IMR-90 (cell line): ENCODE measurements at regions not wholly inside any gene's neighbourhood (a gene's known extent, or its start where the extent isn't known, plus 50 kb on each side); places are given as distances from the start of the nearest gene placed in this dataset.

ENCODE experiments used
- ATAC-seq: fragments of 200-7000 bp; cut with Tn5 transposase; 2 replicates; pipeline ENCODE4 v1.9.1; 2020; ENCODE audit warnings: low read depth, mild to moderate bottlenecking, moderate library complexity
- BruUV-seq: library from RNA; stranded (reverse); fragments of 400-500 nt; replicated peaks from 2 replicates; lab custom pipeline; 2021; lab: Mats Ljungman, UMichigan
- CTCF ChIA-PET: fragments of 300-600 bp; formaldehyde crosslinking; extraction: SDS; loops from one replicate; lab custom pipeline; 2021; ENCODE audit warnings: antibody characterized with exemption; lab: Yijun Ruan, JAX
- POLR2A ChIA-PET: fragments of 300-600 bp; sonication (Branson Sonifier 250); formaldehyde crosslinking; loops from one replicate; lab custom pipeline; 2022; ENCODE audit warnings: antibody characterized with exemption; ENCODE audit not compliant: unreplicated experiment; lab: Charles Lee
- DNase-seq: peaks from one replicate; pipeline ENCODE4 v3.0.0; 2013
- H2AFZ ChIP-seq: replicated peaks from 2 replicates; pipeline ENCODE3; 2013; ENCODE audit warnings: low read length, mild to moderate bottlenecking; ENCODE audit not compliant: poor library complexity
- H2AK5ac ChIP-seq: 2 replicates; pipeline ENCODE4 v1.6.1; 2013; ENCODE audit warnings: low read depth, low read length, inconsistent platforms
- H2AK9ac ChIP-seq: replicated peaks from 2 replicates; pipeline ENCODE3; 2013; ENCODE audit warnings: mild to moderate bottlenecking, low read depth, low read length, moderate library complexity; ENCODE audit not compliant: poor library complexity
- H2BK120ac ChIP-seq: 2 replicates; pipeline ENCODE4 v1.6.1; 2013; ENCODE audit warnings: low read depth, low read length, inconsistent platforms
- H2BK15ac ChIP-seq: 3 replicates; pipeline ENCODE4 v1.6.1; 2013; ENCODE audit warnings: low read depth, low read length, inconsistent platforms
- H2BK20ac ChIP-seq: 2 replicates; pipeline ENCODE4 v1.6.1; 2013; ENCODE audit warnings: low read depth, mild to moderate bottlenecking, inconsistent platforms, low read length, moderate library complexity
- H2BK5ac ChIP-seq: 2 replicates; pipeline ENCODE4 v1.6.1; 2013; ENCODE audit warnings: mild to moderate bottlenecking, low read depth, low read length, inconsistent platforms; ENCODE audit not compliant: poor library complexity, severe bottlenecking
- H3K14ac ChIP-seq: replicated peaks from 2 replicates; pipeline ENCODE4 v1.6.1; 2013; ENCODE audit warnings: low read depth, low read length, inconsistent platforms
- H3K18ac ChIP-seq: 2 replicates; pipeline ENCODE4 v1.6.1; 2013; ENCODE audit warnings: low read depth, low read length, control low read depth
- H3K23ac ChIP-seq: 2 replicates; pipeline ENCODE4 v1.6.1; 2013; ENCODE audit warnings: low read depth, low read length, inconsistent platforms
- H3K27ac ChIP-seq: 2 replicates; pipeline ENCODE4 v1.5.1; 2013; ENCODE audit warnings: mild to moderate bottlenecking, control low read depth, low read length; ENCODE audit not compliant: insufficient read depth
- H3K27me3 ChIP-seq: 2 replicates; pipeline ENCODE4 v1.6.1; 2013; ENCODE audit warnings: low read length; ENCODE audit not compliant: control insufficient read depth, insufficient read depth
- H3K36me3 ChIP-seq: 2 replicates; pipeline ENCODE4 v1.6.1; 2013; ENCODE audit warnings: low read length, mixed read lengths; ENCODE audit not compliant: control insufficient read depth, insufficient read depth
- H3K4ac ChIP-seq: 2 replicates; pipeline ENCODE4 v1.6.1; 2013; ENCODE audit warnings: low read depth, low read length, inconsistent platforms
- H3K4me1 ChIP-seq: 2 replicates; pipeline ENCODE4 v1.6.1; 2013; ENCODE audit warnings: low read length, mixed read lengths; ENCODE audit not compliant: control insufficient read depth, insufficient read depth
- H3K4me2 ChIP-seq: 2 replicates; pipeline ENCODE4 v1.6.1; 2013; ENCODE audit warnings: low read depth, mild to moderate bottlenecking, control low read depth, low read length, moderate library complexity
- H3K4me3 ChIP-seq: 2 replicates; pipeline ENCODE4 v1.5.1; 2013; ENCODE audit warnings: low read depth, mild to moderate bottlenecking, control low read depth, low read length, moderate library complexity; ENCODE audit not compliant: insufficient read depth
- H3K56ac ChIP-seq: 2 replicates; pipeline ENCODE4 v1.6.1; 2013; ENCODE audit warnings: low read length, inconsistent platforms; ENCODE audit not compliant: insufficient read depth; ENCODE audit errors: extremely low read depth
- H3K79me1 ChIP-seq, 2 experiments: 2 replicates each; pipeline ENCODE4 v1.6.1; 2013; ENCODE audit warnings: low read length in 2 of 2, inconsistent platforms in 1 of 2, low read depth in 1 of 2
- H3K9ac ChIP-seq: 2 replicates; pipeline ENCODE4 v1.6.1; 2013; ENCODE audit warnings: low read depth, low read length, control low read depth
- H3K9me1 ChIP-seq: 2 replicates; pipeline ENCODE4 v1.6.1; 2013; ENCODE audit warnings: low read length, inconsistent platforms; ENCODE audit not compliant: insufficient read depth
- H3K9me3 ChIP-seq: 2 replicates; pipeline ENCODE4 v1.6.1; 2013; ENCODE audit warnings: low read length; ENCODE audit not compliant: control insufficient read depth, insufficient read depth
- H4K20me1 ChIP-seq: 2 replicates; pipeline ENCODE4 v1.6.1; 2013; ENCODE audit warnings: low read length, inconsistent platforms; ENCODE audit not compliant: insufficient read depth
- H4K5ac ChIP-seq: 2 replicates; pipeline ENCODE4 v1.6.1; 2013; ENCODE audit warnings: mild to moderate bottlenecking, low read depth, low read length, control low read depth
- H4K8ac ChIP-seq, 2 experiments: 2 replicates each; pipeline ENCODE4 v1.6.1; 2013; ENCODE audit warnings: low read depth in 2 of 2, low read length in 2 of 2, control low read depth in 1 of 2, inconsistent platforms in 1 of 2
- H4K91ac ChIP-seq: 2 replicates; pipeline ENCODE4 v1.6.1; 2013; ENCODE audit warnings: low read depth, low read length, inconsistent platforms; ENCODE audit not compliant: insufficient read depth
- BHLHE40 ChIP-seq: fragments of 150-350 bp; IDR thresholded peaks from 2 replicates; pipeline ENCODE4 v1.6.1; 2016; ENCODE audit warnings: mild to moderate bottlenecking, low read depth, low read length
- CEBPB ChIP-seq: IDR thresholded peaks from 2 replicates; pipeline ENCODE4 v1.6.1; 2012; ENCODE audit warnings: low read depth, low read length, improper control_type of control experiment
- ELK1 ChIP-seq: fragments of 150-350 bp; IDR thresholded peaks from 2 replicates; pipeline ENCODE4 v1.6.1; 2016; ENCODE audit warnings: low read depth, mild to moderate bottlenecking, low read length, moderate library complexity, borderline replicate concordance
- MAZ ChIP-seq: IDR thresholded peaks from 2 replicates; pipeline ENCODE4 v1.6.1; 2012; ENCODE audit warnings: low read depth, mild to moderate bottlenecking, low read length, improper control_type of control experiment, moderate library complexity, borderline replicate concordance
- MXI1 ChIP-seq: IDR thresholded peaks from 2 replicates; pipeline ENCODE4 v1.6.1; 2012; ENCODE audit warnings: low read depth, mild to moderate bottlenecking, low read length, moderate library complexity, borderline replicate concordance
- RCOR1 ChIP-seq: IDR thresholded peaks from 2 replicates; pipeline ENCODE4 v1.6.1; 2012; ENCODE audit warnings: mild to moderate bottlenecking, low read length, improper control_type of control experiment; ENCODE audit not compliant: insufficient replicate concordance
- SMC3 ChIP-seq: fragments of 150-350 bp; IDR thresholded peaks from 2 replicates; pipeline ENCODE4 v1.6.1; 2016; ENCODE audit warnings: low read depth, mild to moderate bottlenecking, antibody characterized with exemption, low read length, moderate library complexity
- dilution Hi-C: fragments of 300-500 bp; cut with HindIII; formaldehyde crosslinking; loops from one replicate; pipeline ENCODE4 v1.14.3; 2018; ENCODE audit warnings: low sequenced_read_pairs; ENCODE audit not compliant: unreplicated experiment
- in situ Hi-C: fragments of 300-500 bp; cut with MboI; formaldehyde crosslinking; loops from 3 replicates; pipeline ENCODE4 v1.14.3; 2019; ENCODE audit warnings: low sequenced_read_pairs, inconsistent platforms, mixed read lengths
- intact Hi-C: fragments of 100-400 bp; cut with micrococcal nuclease; formaldehyde crosslinking; loops from 2 replicates; pipeline ENCODE4 v1.10.0; 2022

- peak; percentile 15 for DNase-seq
- no peak overlapping the region for H2BK15ac ChIP-seq
These were observed 569.1 kb downstream of the KCTD12 start for GRCh38 chr13:76316998-76317527.

More at GRCh38 chr13:76316998-76317527, 569.1 kb downstream of the KCTD12 start:
- no peak overlapping the region for H2BK20ac ChIP-seq
- H4K8ac ChIP-seq = no peak overlapping the region
- H3K14ac ChIP-seq = no peak overlapping the region
- dilution Hi-C loops = no loop called here
- no peak overlapping the region for H3K4me3 ChIP-seq
- TF ChIP-seq CEBPB = no peak
- TF ChIP-seq MAZ = no peak
- TF ChIP-seq BHLHE40 = no peak
- no peak for TF ChIP-seq ELK1
- no peak for TF ChIP-seq SMC3
- no peak for TF ChIP-seq MXI1
- no peak for TF ChIP-seq RCOR1
- no peak overlapping the region for H2BK120ac ChIP-seq
- no peak overlapping the region for H2BK5ac ChIP-seq
- H3K9ac ChIP-seq = no peak overlapping the region
- H2AK5ac ChIP-seq = no peak overlapping the region
- no peaks in the 10 kb centered on the region for H3K9me1 ChIP-seq
- ChIA-PET CTCF (no interaction called here), POLR2A (no interaction called here)
- no peak overlapping the region; the same call in 1 of the 2 replicates for H3K18ac ChIP-seq
- no peak overlapping the region for H2AK9ac ChIP-seq
- no peak overlapping the region for H3K23ac ChIP-seq
- intact Hi-C loops = no loop called here
- no peaks in the 10 kb centered on the region for H4K20me1 ChIP-seq
- H2AFZ ChIP-seq = no peak overlapping the region
- H3K4ac ChIP-seq = no peak overlapping the region
- H3K56ac ChIP-seq = no peak overlapping the region
- no peaks in the 10 kb centered on the region for H3K27me3 ChIP-seq
- H3K36me3 ChIP-seq = no peaks in the 10 kb centered on the region
- ATAC-seq = no peak
- H3K9me3 ChIP-seq = no peaks in the 10 kb centered on the region
- H3K4me1 ChIP-seq = peaks cover 3% of the 10 kb centered on the region; the same call in 1 of the 2 replicates
- no peak overlapping the region for H4K5ac ChIP-seq
- H3K79me1 ChIP-seq = no peaks in the 10 kb centered on the region
- BruUV-seq = no TSS peak
- H4K91ac ChIP-seq = no peak overlapping the region
- no peak overlapping the region for H3K27ac ChIP-seq
- in situ Hi-C loops = no loop called here
- no peak overlapping the region; the same call in 1 of the 2 replicates for H3K4me2 ChIP-seq
